PC-9 (cell line): ENCODE measurements at regions not wholly inside any gene's neighbourhood (a gene's known extent, or its start where the extent isn't known, plus 50 kb on each side); places are given as distances from the start of the nearest gene placed in this dataset.

Experiments
- BruUV-seq: library from RNA; stranded (reverse); fragments of 400-500 nt; replicated peaks from 2 replicates; lab custom pipeline; 2021; lab: Mats Ljungman, UMichigan
- CTCF ChIA-PET: fragments of 300-600 bp; sonication (Branson Sonifier 250); formaldehyde crosslinking; loops from one replicate; lab custom pipeline; 2022; ENCODE audit warnings: antibody characterized with exemption; lab: Charles Lee
- POLR2A ChIA-PET: fragments of 300-600 bp; sonication (Branson Sonifier 250); formaldehyde crosslinking; loops from one replicate; lab custom pipeline; 2022; ENCODE audit warnings: antibody characterized with exemption; ENCODE audit not compliant: unreplicated experiment; lab: Charles Lee
- DNase-seq, 2 experiments: peaks; one replicate each; pipeline versions ENCODE4 v3.0.0 to v3.0.0-alpha.2; 2015 to 2022; ENCODE audit warnings: mixed read lengths in 1 of 2
- H2AFZ ChIP-seq: fragments of 200-600 bp; sonication (generic); 2 replicates; pipeline ENCODE4 v1.8.1; 2017; ENCODE audit warnings: antibody characterized with exemption
- H3F3A ChIP-seq: fragments of 200-600 bp; sonication (generic); 2 replicates; pipeline ENCODE4 v1.8.1; 2017; ENCODE audit warnings: antibody characterized with exemption, mild to moderate bottlenecking, low read depth; ENCODE audit not compliant: insufficient read depth
- H3K27ac ChIP-seq: fragments of 200-600 bp; sonication (generic); 2 replicates; pipeline ENCODE4 v1.6.1; 2016; ENCODE audit warnings: mixed run types
- H3K27me3 ChIP-seq: fragments of 200-600 bp; sonication (generic); 2 replicates; pipeline ENCODE4 v1.6.1; 2016; ENCODE audit warnings: low read depth, mixed run types; ENCODE audit not compliant: insufficient read depth
- H3K36me3 ChIP-seq: fragments of 200-600 bp; sonication (generic); 2 replicates; pipeline ENCODE4 v1.6.1; 2016; ENCODE audit warnings: low read depth, mixed run types
- H3K4me1 ChIP-seq: fragments of 200-600 bp; sonication (generic); replicated peaks from 2 replicates; pipeline ENCODE4 v1.6.1; 2016; ENCODE audit warnings: mixed run types; ENCODE audit not compliant: insufficient read depth
- H3K4me2 ChIP-seq: fragments of 200-600 bp; sonication (generic); 2 replicates; pipeline ENCODE4 v1.6.1; 2017; ENCODE audit warnings: mixed run types
- H3K4me3 ChIP-seq: fragments of 200-600 bp; sonication (generic); 2 replicates; pipeline ENCODE4 v1.6.1; 2016; ENCODE audit warnings: mixed run types
- H3K79me2 ChIP-seq: fragments of 200-600 bp; sonication (generic); 2 replicates; pipeline ENCODE4 v1.6.1; 2017; ENCODE audit warnings: low read depth, mixed run types
- H3K9me2 ChIP-seq: fragments of 200-600 bp; sonication (generic); 2 replicates; pipeline ENCODE4 v1.8.1; 2017; ENCODE audit warnings: mild to moderate bottlenecking; ENCODE audit not compliant: insufficient read depth
- H3K9me3 ChIP-seq: fragments of 200-600 bp; sonication (generic); 2 replicates; pipeline ENCODE4 v1.8.1; 2016; ENCODE audit warnings: low read depth; ENCODE audit not compliant: insufficient read depth
- H4K20me1 ChIP-seq: fragments of 200-600 bp; sonication (generic); 2 replicates; pipeline ENCODE4 v1.8.1; 2017; ENCODE audit not compliant: insufficient read depth
- EZH2 ChIP-seq: fragments of 200-600 bp; sonication (generic); IDR thresholded peaks from 2 replicates; pipeline ENCODE4 v1.8.0; 2017; ENCODE audit warnings: antibody characterized with exemption, low read depth
- intact Hi-C: fragments of 100-400 bp; cut with micrococcal nuclease; formaldehyde crosslinking; loops from one replicate; pipeline ENCODE4 v1.10.0; 2022; ENCODE audit not compliant: unreplicated experiment
- TF ChIP-seq, protein P1 (sequence below): fragments of 200-600 bp; sonication (generic); conservative IDR thresholded peaks from 2 replicates; pipeline ENCODE4 v1.6.1; 2017; ENCODE audit warnings: mixed run types, antibody characterized with exemption, mild to moderate bottlenecking, moderate library complexity

DNA sequence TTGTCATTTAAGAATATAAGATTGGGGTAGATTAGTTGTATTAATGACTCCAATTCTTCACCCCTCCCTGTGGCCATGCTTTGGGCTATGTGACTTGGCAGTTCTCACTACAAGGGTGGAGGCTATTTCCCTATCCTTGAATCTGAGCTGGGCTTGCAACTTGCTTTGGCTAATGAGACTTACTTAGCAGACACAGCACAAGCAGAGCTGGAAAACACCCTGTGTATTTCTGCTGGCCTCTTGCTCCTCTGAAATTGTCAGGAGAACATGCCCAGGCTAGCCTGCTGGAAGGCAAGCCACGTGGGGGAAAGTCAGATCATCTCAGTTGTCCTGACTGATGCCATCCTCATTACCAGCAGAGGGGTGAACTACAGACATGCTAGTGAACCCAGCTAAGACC, 126.5 kb upstream of the HDGFL1 start:
- no TSS peak for BruUV-seq
- CTCF ChIA-PET = no interaction called here
- POLR2A ChIA-PET = no interaction called here
- Histone ChIP-seq H3F3A (no peaks in the 10 kb centered on the region), H3K27me3 (no peaks in the 10 kb centered on the region), H3K4me1 (no peaks in the 10 kb centered on the region), H3K27ac (no peak overlapping the region), H3K9me2 (no peaks in the 10 kb centered on the region; the same call in 1 of the 2 replicates), H3K36me3 (no peaks in the 10 kb centered on the region), H4K20me1 (no peaks in the 10 kb centered on the region), H3K4me3 (no peak overlapping the region), H3K79me2 (no peaks in the 10 kb centered on the region), H3K4me2 (no peak overlapping the region), H3K9me3 (no peaks in the 10 kb centered on the region), H2AFZ (no peak overlapping the region)
- intact Hi-C loops = no loop called here
- no peak for TF ChIP-seq EZH2
- TF ChIP-seq, protein P1, sequence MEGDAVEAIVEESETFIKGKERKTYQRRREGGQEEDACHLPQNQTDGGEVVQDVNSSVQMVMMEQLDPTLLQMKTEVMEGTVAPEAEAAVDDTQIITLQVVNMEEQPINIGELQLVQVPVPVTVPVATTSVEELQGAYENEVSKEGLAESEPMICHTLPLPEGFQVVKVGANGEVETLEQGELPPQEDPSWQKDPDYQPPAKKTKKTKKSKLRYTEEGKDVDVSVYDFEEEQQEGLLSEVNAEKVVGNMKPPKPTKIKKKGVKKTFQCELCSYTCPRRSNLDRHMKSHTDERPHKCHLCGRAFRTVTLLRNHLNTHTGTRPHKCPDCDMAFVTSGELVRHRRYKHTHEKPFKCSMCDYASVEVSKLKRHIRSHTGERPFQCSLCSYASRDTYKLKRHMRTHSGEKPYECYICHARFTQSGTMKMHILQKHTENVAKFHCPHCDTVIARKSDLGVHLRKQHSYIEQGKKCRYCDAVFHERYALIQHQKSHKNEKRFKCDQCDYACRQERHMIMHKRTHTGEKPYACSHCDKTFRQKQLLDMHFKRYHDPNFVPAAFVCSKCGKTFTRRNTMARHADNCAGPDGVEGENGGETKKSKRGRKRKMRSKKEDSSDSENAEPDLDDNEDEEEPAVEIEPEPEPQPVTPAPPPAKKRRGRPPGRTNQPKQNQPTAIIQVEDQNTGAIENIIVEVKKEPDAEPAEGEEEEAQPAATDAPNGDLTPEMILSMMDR = no peak
- DNase-seq = no peak

DNA sequence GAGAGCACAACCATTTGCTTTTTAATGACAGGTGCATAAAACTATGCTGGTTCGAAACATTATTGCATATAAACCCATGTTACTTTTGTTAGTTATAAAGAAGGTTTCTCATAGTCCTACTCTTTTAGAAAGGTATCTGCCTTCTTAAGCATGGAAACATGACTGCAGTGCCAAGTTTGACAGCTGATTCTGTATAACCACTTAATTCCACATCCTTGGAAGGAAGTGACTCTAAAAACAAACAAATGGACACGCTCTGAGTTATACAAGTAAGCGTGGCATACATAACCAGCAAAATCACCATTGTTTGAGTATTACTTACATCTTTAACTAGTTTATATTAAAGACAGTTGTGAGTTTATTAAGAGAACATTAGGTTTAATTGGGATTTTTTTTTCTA, 125.0 kb upstream of the HDGFL1 start:
- H3K36me3 ChIP-seq = no peaks in the 10 kb centered on the region
- BruUV-seq = no TSS peak
- TF ChIP-seq, protein P1 = no peak
- TF ChIP-seq EZH2 = no peak
- H3K79me2 ChIP-seq = no peaks in the 10 kb centered on the region
- DNase-seq = no peak
- H3K4me2 ChIP-seq = no peak overlapping the region
- CTCF ChIA-PET = no interaction called here
- H3K4me3 ChIP-seq = no peak overlapping the region
- intact Hi-C loops = no loop called here
- H3K9me2 ChIP-seq = no peaks in the 10 kb centered on the region; the same call in 1 of the 2 replicates
- POLR2A ChIA-PET = no interaction called here
- no peak overlapping the region for H3K27ac ChIP-seq
- H3F3A ChIP-seq = no peaks in the 10 kb centered on the region
- no peaks in the 10 kb centered on the region for H3K9me3 ChIP-seq
- H3K4me1 ChIP-seq = peaks cover 5% of the 10 kb centered on the region; the same call in 1 of the 2 replicates
- no peak overlapping the region for H2AFZ ChIP-seq
- H4K20me1 ChIP-seq = no peaks in the 10 kb centered on the region
- H3K27me3 ChIP-seq = no peaks in the 10 kb centered on the region

DNA sequence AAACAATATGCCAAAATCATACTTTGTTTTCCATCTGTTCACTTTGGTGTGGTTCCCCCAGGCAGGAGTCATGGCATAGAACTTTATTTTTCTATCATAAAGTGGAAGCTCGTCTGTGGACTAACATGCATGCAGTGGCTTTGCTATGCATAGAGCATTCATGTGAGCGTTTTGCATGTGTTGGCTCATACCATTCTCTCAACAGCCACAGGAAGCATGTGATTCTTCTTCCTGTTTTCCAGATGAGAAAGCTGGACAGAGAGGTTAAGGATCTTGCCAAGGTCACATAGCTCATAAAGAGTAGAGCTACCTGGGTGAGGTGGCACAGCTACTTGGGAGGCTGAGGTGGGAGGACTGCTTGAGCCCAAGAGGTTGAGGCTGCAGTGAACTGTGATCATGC, 123.4 kb upstream of the HDGFL1 start:
- H3K36me3 ChIP-seq = no peaks in the 10 kb centered on the region
- ChIA-PET POLR2A (no interaction called here), CTCF (no interaction called here)
- no peaks in the 10 kb centered on the region for H3K27me3 ChIP-seq
- H3F3A ChIP-seq = no peaks in the 10 kb centered on the region
- TF ChIP-seq, protein P1 = no peak
- TF ChIP-seq EZH2 = no peak
- no peak overlapping the region for H2AFZ ChIP-seq
- no peaks in the 10 kb centered on the region; the same call in 1 of the 2 replicates for H3K9me2 ChIP-seq
- intact Hi-C loops = no loop called here
- no peaks in the 10 kb centered on the region for H3K9me3 ChIP-seq
- BruUV-seq = no TSS peak
- H4K20me1 ChIP-seq = no peaks in the 10 kb centered on the region
- H3K4me1 ChIP-seq = peaks cover 5% of the 10 kb centered on the region; the same call in 1 of the 2 replicates
- H3K79me2 ChIP-seq = no peaks in the 10 kb centered on the region
- no peak overlapping the region for H3K4me3 ChIP-seq
- H3K27ac ChIP-seq = no peak overlapping the region
- DNase-seq = no peak
- no peak overlapping the region for H3K4me2 ChIP-seq
